K562 (cell line): ENCODE measurements at regions not wholly inside any gene's neighbourhood (a gene's known extent, or its start where the extent isn't known, plus 50 kb on each side); places are given as distances from the start of the nearest gene placed in this dataset.

Experiments used
- BMI1 ChIP-seq: fragments of 150-350 bp; IDR thresholded peaks from 2 replicates; pipeline ENCODE4 v1.6.1; 2014; ENCODE audit warnings: low read length
- CEBPB ChIP-seq: fragments of 450-650 bp; IDR thresholded peaks from 2 replicates; pipeline ENCODE4 v1.6.1; 2016; ENCODE audit warnings: missing genetic modification characterization, missing compliant biosample characterization
- HES1 ChIP-seq: fragments of 450-650 bp; IDR thresholded peaks from 2 replicates; pipeline ENCODE4 v1.6.1; 2016; ENCODE audit warnings: low read depth, mild to moderate bottlenecking, moderate library complexity
- KDM4B ChIP-seq, 2 experiments: fragments of 450-650 bp in 1 of 2; sonication (generic) in 1 of 2; IDR thresholded peaks; 2 replicates each; pipeline ENCODE4 v1.6.1; 2016 to 2017; ENCODE audit warnings: borderline replicate concordance in 2 of 2, antibody characterized with exemption in 1 of 2, low read depth in 1 of 2, mild to moderate bottlenecking in 1 of 2
- MGA ChIP-seq: fragments of 450-650 bp; IDR thresholded peaks from 2 replicates; pipeline ENCODE4 v1.6.1; 2016; ENCODE audit warnings: mild to moderate bottlenecking, moderate library complexity
- NONO ChIP-seq, 2 experiments: fragments of 200-400 bp in 1 of 2; fragments of 450-650 bp in 1 of 2; formaldehyde crosslinking in 1 of 2; IDR thresholded peaks; 2 replicates each; pipeline ENCODE4 v1.6.1; 2017; ENCODE audit warnings: low read depth in 2 of 2, mild to moderate bottlenecking in 2 of 2, moderate library complexity in 2 of 2, low read length in 1 of 2
- NR2C2 ChIP-seq, 2 experiments: fragments of 200-800 bp in 1 of 2; sonication (Bioruptor generic) in 1 of 2; sonication (generic) in 1 of 2; formaldehyde crosslinking in 1 of 2; IDR thresholded peaks; 2 replicates each; pipeline versions ENCODE4 v1.6.1 to v1.8.0; 2016 to 2022; ENCODE audit warnings: mild to moderate bottlenecking in 1 of 2, missing compliant biosample characterization in 1 of 2, missing genetic modification characterization in 1 of 2, missing genetic modification reagents in 1 of 2
- PKNOX1 ChIP-seq: fragments of 450-650 bp; IDR thresholded peaks from 2 replicates; pipeline ENCODE4 v1.6.1; 2016
- PTTG1 ChIP-seq: fragments of 450-650 bp; IDR thresholded peaks from 2 replicates; pipeline ENCODE4 v1.6.1; 2016; ENCODE audit warnings: low read depth, mild to moderate bottlenecking, missing genetic modification characterization, missing compliant biosample characterization
- SAFB ChIP-seq: fragments of 200-400 bp; formaldehyde crosslinking; IDR thresholded peaks from 2 replicates; pipeline ENCODE4 v1.6.1; 2017; ENCODE audit warnings: low read depth, low read length, borderline replicate concordance
- SOX6 ChIP-seq: fragments of 450-650 bp; IDR thresholded peaks from 2 replicates; pipeline ENCODE4 v1.6.1; 2014; ENCODE audit warnings: mild to moderate bottlenecking
- THRAP3 ChIP-seq: fragments of 450-650 bp; IDR thresholded peaks from 2 replicates; pipeline ENCODE4 v1.6.1; 2016; ENCODE audit warnings: mild to moderate bottlenecking, inconsistent platforms, borderline replicate concordance
- TOE1 ChIP-seq, 2 experiments: fragments of 450-650 bp in 1 of 2; sonication (generic) in 1 of 2; formaldehyde crosslinking in 1 of 2; IDR thresholded peaks; 2 replicates each; pipeline versions ENCODE4 v1.7.1 to v1.8.0; 2016 to 2022; ENCODE audit warnings: borderline replicate concordance in 2 of 2, mild to moderate bottlenecking in 2 of 2, antibody characterized with exemption in 1 of 2, inconsistent platforms in 1 of 2, low read depth in 1 of 2, missing genetic modification reagents in 1 of 2, moderate library complexity in 1 of 2
- ZNF121 ChIP-seq: sonication (generic); formaldehyde crosslinking; conservative IDR thresholded peaks from 2 replicates; pipeline ENCODE4 v1.8.0; 2022; ENCODE audit warnings: missing genetic modification reagents
- ZNF589 ChIP-seq: fragments of 200-800 bp; sonication (Bioruptor generic); IDR thresholded peaks from 2 replicates; pipeline ENCODE4 v1.6.1; 2016; ENCODE audit warnings: low read depth, missing genetic modification characterization, missing compliant biosample characterization

- TF ChIP-seq ZNF589 (CRISPR knock-in tag), result no peak
- TF ChIP-seq SAFB, result no peak
- TF ChIP-seq NONO (IDR thresholded peaks at IDR 0.05; ENCODE audit: low read depth in 2 of 2, low read length in 1 of 2), result no peak
- no peak for TF ChIP-seq THRAP3
- TF ChIP-seq PKNOX1, result peak; percentile 93
- peak; percentile 91 for TF ChIP-seq CEBPB (tag)
- TF ChIP-seq TOE1 (IDR thresholded peaks at IDR 0.05; ENCODE audit: borderline replicate concordance), result peak; percentile 77; the same call in 1 of the 2 replicates
- no peak for TF ChIP-seq TOE1 (CRISPR knock-in tag; IDR thresholded peaks at IDR 0.05; ENCODE audit: borderline replicate concordance, low read depth)
- TF ChIP-seq NR2C2 (CRISPR knock-in tag; IDR thresholded peaks at IDR 0.05), result no peak
- peak; percentile 77 for TF ChIP-seq NR2C2 (tag; IDR thresholded peaks at IDR 0.05)
- 0 out of 2 replicates have a peak, but pooled peaks have one; percentile 6 for TF ChIP-seq HES1
- TF ChIP-seq KDM4B (IDR thresholded peaks at IDR 0.05; ENCODE audit: borderline replicate concordance in 2 of 2, low read depth in 1 of 2), result no peak
- TF ChIP-seq MGA, result peak; percentile 85
- no peak for TF ChIP-seq BMI1
- TF ChIP-seq SOX6, result peak; percentile 65; the same call in 1 of the 2 replicates
- no peak for TF ChIP-seq PTTG1 (tag)
- TF ChIP-seq ZNF121 (CRISPR knock-in tag), result no peak
Observed at GRCh38 chr3:177284383-177284881, 87.2 kb upstream of the TBL1XR1 start (continued).
